BLaER1 (cell line): ENCODE measurements at regions not wholly inside any gene's neighbourhood (a gene's known extent, or its start where the extent isn't known, plus 50 kb on each side); places are given as distances from the start of the nearest gene placed in this dataset.

ENCODE experiments used
- H3K27ac ChIP-seq: shearing (Covaris generic); formaldehyde crosslinking; 2 replicates; pipeline ENCODE4 v1.8.1; 2022
- H3K27me3 ChIP-seq: shearing (Covaris generic); formaldehyde crosslinking; 2 replicates; pipeline ENCODE4 v1.8.1; 2022
- H3K36me3 ChIP-seq: shearing (Covaris generic); formaldehyde crosslinking; 2 replicates; pipeline ENCODE4 v1.8.1; 2022
- H3K4me1 ChIP-seq: shearing (Covaris generic); formaldehyde crosslinking; 2 replicates; pipeline ENCODE4 v1.8.1; 2022
- H3K4me2 ChIP-seq: shearing (Covaris generic); formaldehyde crosslinking; 2 replicates; pipeline ENCODE4 v1.8.1; 2022
- H3K4me3 ChIP-seq: shearing (Covaris generic); formaldehyde crosslinking; 2 replicates; pipeline ENCODE4 v1.8.1; 2022
- H3K9ac ChIP-seq: shearing (Covaris generic); formaldehyde crosslinking; 2 replicates; pipeline ENCODE4 v1.8.1; 2022
- H3K9me3 ChIP-seq: shearing (Covaris generic); formaldehyde crosslinking; 2 replicates; pipeline ENCODE4 v1.8.1; 2022
- H4K20me1 ChIP-seq: shearing (Covaris generic); formaldehyde crosslinking; 2 replicates; pipeline ENCODE4 v1.8.1; 2022
- Cebpa-rat ChIP-seq: shearing (Covaris generic); IDR thresholded peaks from 2 replicates; pipeline ENCODE4 v1.8.1; 2022

GRCh38 chr2:144675331-144675730, 155.4 kb upstream of the ZEB2 start:
- H3K4me2 ChIP-seq = peak overlapping the region; percentile 75

DNA sequence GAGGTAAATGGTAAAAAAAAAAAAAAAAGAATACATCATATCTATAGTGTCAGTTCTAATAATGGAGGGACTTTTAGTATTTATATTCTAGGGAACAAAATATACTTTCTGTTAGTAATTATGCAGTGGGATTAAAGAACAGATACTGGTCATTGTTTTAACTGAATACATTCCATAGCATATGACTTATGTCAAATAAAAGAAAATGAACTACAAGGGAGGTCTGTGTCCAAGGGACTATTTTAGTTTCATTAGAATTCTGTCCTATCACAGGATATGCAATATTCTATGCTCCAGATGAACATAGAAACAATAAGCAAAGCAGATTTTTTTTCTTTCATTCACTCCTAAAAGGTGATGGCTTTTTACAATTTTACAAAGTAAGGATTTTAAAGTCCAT, 154.2 kb upstream of the ZEB2 start:
- no peak for TF ChIP-seq Cebpa-rat
- no peaks in the 10 kb centered on the region for H3K9me3 ChIP-seq
- H3K36me3 ChIP-seq = no peaks in the 10 kb centered on the region
- H3K4me2 ChIP-seq = peak overlapping the region; percentile 75
- peak overlapping the region; percentile 64; the same call in 1 of the 2 replicates for H3K9ac ChIP-seq
- peaks cover 100% of the 10 kb centered on the region for H3K4me1 ChIP-seq
- H3K4me3 ChIP-seq = no peak overlapping the region; the same call in 1 of the 2 replicates
- H4K20me1 ChIP-seq = no peaks in the 10 kb centered on the region
- peak overlapping the region; percentile 82 for H3K27ac ChIP-seq
- no peaks in the 10 kb centered on the region for H3K27me3 ChIP-seq

More at GRCh38 chr2:144675331-144675730, 155.4 kb upstream of the ZEB2 start:
- no peaks in the 10 kb centered on the region for H3K36me3 ChIP-seq
- no peak; the same call in 1 of the 2 replicates for TF ChIP-seq Cebpa-rat
- H3K9me3 ChIP-seq = no peaks in the 10 kb centered on the region
- peaks cover 99% of the 10 kb centered on the region for H3K4me1 ChIP-seq
- no peak overlapping the region; the same call in 1 of the 2 replicates for H3K4me3 ChIP-seq
- peak overlapping the region; percentile 82 for H3K27ac ChIP-seq
- H3K9ac ChIP-seq = peak overlapping the region; percentile 64; the same call in 1 of the 2 replicates
- no peaks in the 10 kb centered on the region for H4K20me1 ChIP-seq
- no peaks in the 10 kb centered on the region for H3K27me3 ChIP-seq

- H3K4me1 ChIP-seq = peaks cover 100% of the 10 kb centered on the region
- no peaks in the 10 kb centered on the region for H3K36me3 ChIP-seq
- H3K4me2 ChIP-seq = peak overlapping the region; percentile 75; the same call in 1 of the 2 replicates
- no peaks in the 10 kb centered on the region for H4K20me1 ChIP-seq
- no peak overlapping the region for H3K4me3 ChIP-seq
- no peaks in the 10 kb centered on the region for H3K27me3 ChIP-seq
- H3K9ac ChIP-seq = no peak overlapping the region
- no peak for TF ChIP-seq Cebpa-rat
- H3K27ac ChIP-seq = peak overlapping the region; percentile 82
- no peaks in the 10 kb centered on the region for H3K9me3 ChIP-seq
These were observed 153.5 kb upstream of the ZEB2 start for GRCh38 chr2:144673456-144673855.

DNA sequence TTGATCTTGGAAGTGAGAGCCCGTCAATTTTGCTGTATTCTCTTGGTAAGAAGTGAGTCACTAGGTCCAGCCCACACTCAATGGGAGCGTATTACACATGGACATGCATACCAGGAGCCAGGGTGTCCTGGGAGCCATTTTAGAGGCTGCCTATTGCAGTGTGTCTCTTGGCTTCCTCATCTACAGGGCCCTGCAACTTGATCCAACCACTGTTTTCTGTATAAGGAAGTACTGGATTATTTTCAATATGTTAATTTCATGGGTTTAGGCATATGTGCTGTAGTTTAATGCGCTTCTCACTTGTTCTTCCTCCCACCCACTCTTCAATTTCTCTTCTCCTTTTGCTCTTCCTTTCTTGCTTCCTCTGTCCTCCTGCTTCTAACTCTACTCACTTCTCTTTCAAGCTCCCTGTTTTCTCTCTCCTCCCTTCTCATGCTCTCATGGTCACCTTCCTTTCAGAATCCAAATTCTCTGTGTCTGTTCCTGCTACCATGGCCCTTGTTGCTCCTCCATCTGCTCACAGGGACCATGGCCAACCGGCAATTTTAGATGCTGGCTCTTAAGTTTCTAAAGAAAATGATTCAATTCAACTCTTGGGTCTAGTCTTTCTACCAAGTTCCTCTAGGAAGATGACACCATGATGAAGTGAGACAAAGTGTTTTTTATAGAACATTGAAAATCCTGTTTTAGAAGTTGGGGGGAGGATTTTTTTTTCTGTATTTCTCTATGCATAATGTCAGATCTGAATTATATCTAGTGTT, 152.0 kb upstream of the ZEB2 start:
- Histone ChIP-seq H3K27me3 (no peaks in the 10 kb centered on the region), H3K9ac (no peak overlapping the region), H3K4me2 (peak overlapping the region; percentile 53), H3K27ac (peak overlapping the region; percentile 72), H4K20me1 (no peaks in the 10 kb centered on the region), H3K36me3 (no peaks in the 10 kb centered on the region), H3K4me1 (peaks cover 97% of the 10 kb centered on the region), H3K9me3 (no peaks in the 10 kb centered on the region), H3K4me3 (no peak overlapping the region)
- no peak for TF ChIP-seq Cebpa-rat

- Histone ChIP-seq H3K4me1 (peaks cover 86% of the 10 kb centered on the region), H3K9me3 (no peaks in the 10 kb centered on the region), H3K4me3 (no peak overlapping the region), H3K27me3 (no peaks in the 10 kb centered on the region), H3K4me2 (peak overlapping the region; percentile 74), H4K20me1 (no peaks in the 10 kb centered on the region), H3K27ac (no peak overlapping the region), H3K9ac (no peak overlapping the region), H3K36me3 (no peaks in the 10 kb centered on the region)
- TF ChIP-seq Cebpa-rat = no peak
These were observed 150.8 kb upstream of the ZEB2 start for GRCh38 chr2:144670738-144671137.

GRCh38 chr2:144670080-144670479, 150.2 kb upstream of the ZEB2 start:
- no peaks in the 10 kb centered on the region for H3K27me3 ChIP-seq
- H3K4me2 ChIP-seq = peak overlapping the region; percentile 74
- peaks cover 79% of the 10 kb centered on the region for H3K4me1 ChIP-seq
- H3K9me3 ChIP-seq = no peaks in the 10 kb centered on the region
- no peaks in the 10 kb centered on the region for H4K20me1 ChIP-seq
- no peaks in the 10 kb centered on the region for H3K36me3 ChIP-seq
- peak overlapping the region; percentile 49; the same call in 1 of the 2 replicates for H3K9ac ChIP-seq
- peak overlapping the region; percentile 29 for H3K4me3 ChIP-seq
- no peak for TF ChIP-seq Cebpa-rat
- peak overlapping the region; percentile 64 for H3K27ac ChIP-seq

- Histone ChIP-seq H3K9me3 (no peaks in the 10 kb centered on the region), H3K4me2 (peak overlapping the region; percentile 74), H3K9ac (peak overlapping the region; percentile 49; the same call in 1 of the 2 replicates), H3K4me1 (peaks cover 72% of the 10 kb centered on the region), H3K36me3 (no peaks in the 10 kb centered on the region), H4K20me1 (no peaks in the 10 kb centered on the region), H3K27me3 (no peaks in the 10 kb centered on the region), H3K4me3 (peak overlapping the region; percentile 29), H3K27ac (peak overlapping the region; percentile 64)
- TF ChIP-seq Cebpa-rat = no peak
These were observed 149.5 kb upstream of the ZEB2 start for GRCh38 chr2:144669196-144669987.

DNA sequence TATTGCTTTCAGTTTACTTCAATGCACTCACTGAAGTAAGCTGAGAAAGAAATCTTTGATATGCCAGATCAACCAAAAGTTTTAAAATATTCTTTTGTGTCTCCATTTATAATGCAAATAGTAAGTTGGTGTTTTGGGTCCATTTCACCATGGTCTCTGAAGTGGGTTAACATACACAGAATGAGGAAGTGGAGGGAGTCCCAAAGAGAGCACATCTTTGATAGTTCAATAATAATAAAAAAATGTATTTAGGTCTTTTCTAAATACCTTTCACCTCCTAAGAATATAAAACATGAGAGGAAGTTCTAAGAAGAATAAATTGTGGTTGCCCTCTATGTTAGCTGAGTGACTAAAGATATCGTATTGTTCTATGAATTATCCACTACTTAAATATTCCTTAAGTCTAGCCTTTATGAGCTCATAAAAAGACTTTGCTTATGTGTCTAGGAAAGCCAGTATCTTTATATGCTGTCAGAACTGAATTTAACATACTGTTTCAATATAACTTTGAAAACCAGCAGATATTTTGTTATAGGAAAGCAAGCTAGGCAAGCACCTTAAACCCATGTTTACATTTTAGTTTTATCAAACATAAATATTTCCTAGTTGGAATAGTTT, 148.7 kb upstream of the ZEB2 start:
- Histone ChIP-seq H3K9me3 (no peaks in the 10 kb centered on the region), H3K4me1 (peaks cover 67% of the 10 kb centered on the region), H3K4me3 (no peak overlapping the region), H4K20me1 (no peaks in the 10 kb centered on the region), H3K9ac (no peak overlapping the region), H3K27ac (0 out of 2 replicates have a peak overlapping the region, but pooled peaks have one; percentile 64), H3K27me3 (no peaks in the 10 kb centered on the region), H3K36me3 (no peaks in the 10 kb centered on the region), H3K4me2 (peak overlapping the region; percentile 74)
- TF ChIP-seq Cebpa-rat = no peak

GRCh38 chr2:144666032-144666431, 146.1 kb upstream of the ZEB2 start:
- no peak overlapping the region for H3K4me3 ChIP-seq
- H4K20me1 ChIP-seq = no peaks in the 10 kb centered on the region
- H3K4me1 ChIP-seq = peaks cover 49% of the 10 kb centered on the region
- no peaks in the 10 kb centered on the region for H3K9me3 ChIP-seq
- H3K4me2 ChIP-seq = no peak overlapping the region
- TF ChIP-seq Cebpa-rat = no peak
- no peaks in the 10 kb centered on the region for H3K27me3 ChIP-seq
- no peak overlapping the region for H3K9ac ChIP-seq
- no peaks in the 10 kb centered on the region for H3K36me3 ChIP-seq
- no peak overlapping the region for H3K27ac ChIP-seq
